ENCODE measurements at regions not wholly inside any gene's neighbourhood (a gene's known extent, or its start where the extent isn't known, plus 50 kb on each side); places are given as distances from the start of the nearest gene placed in this dataset.

- no peak for DNase-seq
- Histone ChIP-seq H2AFZ (0 out of 2 replicates have a peak overlapping the region, but pooled peaks have one; percentile 16), H3F3A (ENCODE audit: insufficient read depth) (peaks cover 5% of the 10 kb centered on the region; the same call in 1 of the 2 replicates)
Observed at GRCh38 chr1:56033321-56034037, 545.9 kb downstream of the PLPP3 start.

DNA sequence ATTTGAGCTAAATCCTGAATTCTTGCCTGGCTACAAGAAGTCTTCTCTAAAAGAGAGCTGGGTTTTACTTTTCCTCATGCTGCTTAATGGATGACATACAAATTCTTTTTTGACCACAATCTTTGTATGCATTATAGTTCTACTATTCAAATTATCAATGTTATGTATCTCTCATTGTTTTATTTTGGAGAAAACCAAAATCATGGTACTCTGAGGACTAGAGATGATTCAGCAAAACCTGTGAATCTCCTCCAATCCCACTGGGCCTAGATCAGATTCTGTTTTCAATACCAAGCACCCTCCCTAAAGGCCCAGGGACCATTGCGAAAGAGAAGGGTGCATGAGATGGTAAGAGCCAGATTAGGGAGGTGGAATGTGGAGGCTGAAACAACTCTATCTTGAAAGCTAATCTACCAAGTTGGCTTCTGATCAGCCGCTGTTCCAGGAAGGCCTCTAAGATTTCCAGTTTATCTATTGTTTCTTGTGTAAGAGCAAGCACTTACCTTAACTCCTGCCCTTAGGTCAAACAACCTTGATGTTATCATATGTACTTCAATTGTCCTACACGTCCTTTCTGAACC, 547.2 kb downstream of the PLPP3 start:
- H3K36me3 ChIP-seq (ENCODE audit: low read depth), result no peaks in the 10 kb centered on the region
- H3F3A ChIP-seq (ENCODE audit: insufficient read depth), result peaks cover 5% of the 10 kb centered on the region; the same call in 1 of the 2 replicates
- in situ Hi-C loops (cut with MboI), result no loop called here
- H2AFZ ChIP-seq, result no peak overlapping the region
- H3K9me2 ChIP-seq (ENCODE audit: insufficient read depth), result 0 out of 2 replicates have a peak, but pooled peaks cover 4% of the 10 kb centered on the region
- H3K79me2 ChIP-seq (ENCODE audit: insufficient read depth), result no peaks in the 10 kb centered on the region
- no peak overlapping the region for H3K4me3 ChIP-seq
- no peaks in the 10 kb centered on the region for H3K9me3 ChIP-seq (ENCODE audit: low read depth)
- DNase-seq, result no peak
- H3K27me3 ChIP-seq (replicated peaks; ENCODE audit: insufficient read depth), result no peaks in the 10 kb centered on the region
- 95% methylated on average over 3 of the region's 3 CpGs for WGBS, 2 experiments (ENCODE audit: low coverage in 1 of 2, low lambda C conversion rate in 2 of 2, missing lambda C conversion rate in 2 of 2)
- H3K27ac ChIP-seq, result no peak overlapping the region
- H3K4me1 ChIP-seq (ENCODE audit: insufficient read depth), result peaks cover 25% of the 10 kb centered on the region
- no peak overlapping the region for H3K9ac ChIP-seq
- no peak overlapping the region for H3K4me2 ChIP-seq (ENCODE audit: unreplicated experiment)
- TF ChIP-seq EZH2phosphoT487 (IDR thresholded peaks at IDR 0.05; ENCODE audit: insufficient read depth, low read depth) (no peak), EZH2 (IDR thresholded peaks at IDR 0.05; ENCODE audit: insufficient read depth, poor library complexity, severe bottlenecking) (no peak)
- no peaks in the 10 kb centered on the region for H4K20me1 ChIP-seq (ENCODE audit: insufficient read depth)

More at GRCh38 chr1:56033321-56034037, 545.9 kb downstream of the PLPP3 start:
- no peak for TF ChIP-seq EZH2phosphoT487 (IDR thresholded peaks at IDR 0.05; ENCODE audit: insufficient read depth, low read depth)
- TF ChIP-seq EZH2 (IDR thresholded peaks at IDR 0.05; ENCODE audit: insufficient read depth, poor library complexity, severe bottlenecking), result no peak
- Histone ChIP-seq H3K27me3 (replicated peaks; ENCODE audit: insufficient read depth) (no peaks in the 10 kb centered on the region), H3K27ac (no peak overlapping the region), H3K9ac (no peak overlapping the region), H3K9me2 (ENCODE audit: insufficient read depth) (0 out of 2 replicates have a peak, but pooled peaks cover 4% of the 10 kb centered on the region), H3K4me2 (ENCODE audit: unreplicated experiment) (peak overlapping the region; percentile 30), H3K4me1 (ENCODE audit: insufficient read depth) (peaks cover 25% of the 10 kb centered on the region), H3K4me3 (no peak overlapping the region), H3K36me3 (ENCODE audit: low read depth) (no peaks in the 10 kb centered on the region), H3K79me2 (ENCODE audit: insufficient read depth) (no peaks in the 10 kb centered on the region), H3K9me3 (ENCODE audit: low read depth) (no peaks in the 10 kb centered on the region), H4K20me1 (ENCODE audit: insufficient read depth) (no peaks in the 10 kb centered on the region)
- 24 to 32% methylated on average over 3 of the region's 3 CpGs for WGBS, 2 experiments (ENCODE audit: low coverage in 1 of 2, low lambda C conversion rate in 2 of 2, missing lambda C conversion rate in 2 of 2)
- in situ Hi-C loops (cut with MboI), result no loop called here

DNA sequence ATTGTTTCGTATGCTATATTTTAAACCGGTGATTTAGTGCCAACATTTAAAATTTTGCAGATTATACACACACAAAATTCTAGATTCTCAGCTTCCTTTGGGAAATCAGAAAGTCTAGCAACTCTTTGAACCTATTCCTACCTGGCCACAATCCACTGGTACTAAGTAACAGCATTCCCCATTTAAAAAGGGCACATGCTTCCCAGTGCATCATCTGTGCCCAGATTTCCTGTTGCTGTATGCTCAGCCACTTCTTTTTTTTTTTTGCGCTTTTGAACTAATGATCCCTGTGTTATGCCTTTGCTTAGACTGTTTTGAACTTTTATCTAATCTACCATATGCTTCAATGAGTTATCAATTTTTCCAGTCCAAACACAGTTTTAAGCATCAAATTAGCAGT, 548.4 kb downstream of the PLPP3 start:
- TF ChIP-seq EZH2 (IDR thresholded peaks at IDR 0.05; ENCODE audit: insufficient read depth, poor library complexity, severe bottlenecking) (no peak), EZH2phosphoT487 (IDR thresholded peaks at IDR 0.05; ENCODE audit: insufficient read depth, low read depth) (no peak)
- Histone ChIP-seq H3K79me2 (ENCODE audit: insufficient read depth) (no peaks in the 10 kb centered on the region), H3K9me3 (ENCODE audit: low read depth) (no peaks in the 10 kb centered on the region), H3K4me1 (ENCODE audit: insufficient read depth) (peaks cover 25% of the 10 kb centered on the region), H2AFZ (no peak overlapping the region), H3K9ac (no peak overlapping the region), H3K9me2 (ENCODE audit: insufficient read depth) (0 out of 2 replicates have a peak, but pooled peaks cover 4% of the 10 kb centered on the region), H3K4me3 (no peak overlapping the region), H4K20me1 (ENCODE audit: insufficient read depth) (no peaks in the 10 kb centered on the region), H3K36me3 (ENCODE audit: low read depth) (no peaks in the 10 kb centered on the region), H3K27me3 (replicated peaks; ENCODE audit: insufficient read depth) (no peaks in the 10 kb centered on the region), H3K4me2 (ENCODE audit: unreplicated experiment) (no peak overlapping the region), H3K27ac (no peak overlapping the region), H3F3A (ENCODE audit: insufficient read depth) (peaks cover 5% of the 10 kb centered on the region; the same call in 1 of the 2 replicates)
- 96 to 100% methylated on average over 3 of the region's 3 CpGs for WGBS, 2 experiments (ENCODE audit: low coverage in 1 of 2, low lambda C conversion rate in 2 of 2, missing lambda C conversion rate in 2 of 2)
- in situ Hi-C loops (cut with MboI), result no loop called here
- no peak for DNase-seq

DNA sequence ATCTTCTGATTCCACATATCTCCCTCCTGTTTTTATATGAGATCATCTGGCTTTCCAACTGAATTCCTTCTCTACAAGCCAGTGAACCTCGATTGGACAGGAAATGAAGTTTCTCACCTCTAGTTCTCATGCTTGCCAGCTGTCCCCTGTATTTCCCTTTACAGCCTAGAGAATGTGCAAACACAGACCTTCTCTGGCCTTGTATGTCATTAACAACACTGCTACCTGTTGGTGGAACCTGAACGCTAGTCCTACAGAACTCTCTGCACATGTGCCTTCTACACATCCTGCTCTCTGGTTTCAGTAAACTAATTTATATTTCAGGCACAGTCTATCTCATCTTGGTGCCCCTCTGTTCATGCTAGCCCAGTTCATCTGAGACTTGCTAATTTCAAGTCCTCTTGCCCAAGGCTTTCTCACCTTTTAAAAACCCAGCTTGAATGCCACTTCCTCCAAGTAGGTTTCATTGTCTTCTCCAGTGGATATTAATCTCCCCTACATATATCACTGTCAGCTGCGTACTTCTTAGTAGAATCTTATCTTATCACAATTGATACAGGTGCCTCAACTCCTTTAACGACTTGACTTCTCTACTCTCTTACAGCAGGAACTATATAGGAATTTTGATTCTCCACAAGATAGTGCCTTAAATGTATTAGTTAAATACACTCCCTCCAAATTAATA, 549.9 kb downstream of the PLPP3 start:
- H3K9me2 ChIP-seq (ENCODE audit: insufficient read depth), result 0 out of 2 replicates have a peak, but pooled peaks cover 4% of the 10 kb centered on the region
- H3K27ac ChIP-seq, result no peak overlapping the region
- H3K4me1 ChIP-seq (ENCODE audit: insufficient read depth), result peaks cover 18% of the 10 kb centered on the region
- no peak for DNase-seq
- no peaks in the 10 kb centered on the region for H3K27me3 ChIP-seq (replicated peaks; ENCODE audit: insufficient read depth)
- H4K20me1 ChIP-seq (ENCODE audit: insufficient read depth), result no peaks in the 10 kb centered on the region
- H3K9me3 ChIP-seq (ENCODE audit: low read depth), result no peaks in the 10 kb centered on the region
- 82% methylated on average over 4 of the region's 4 CpGs for WGBS, 2 experiments (ENCODE audit: low coverage in 1 of 2, low lambda C conversion rate in 2 of 2, missing lambda C conversion rate in 2 of 2)
- TF ChIP-seq EZH2 (IDR thresholded peaks at IDR 0.05; ENCODE audit: insufficient read depth, poor library complexity, severe bottlenecking) (no peak), EZH2phosphoT487 (IDR thresholded peaks at IDR 0.05; ENCODE audit: insufficient read depth, low read depth) (no peak)
- H3K79me2 ChIP-seq (ENCODE audit: insufficient read depth), result no peaks in the 10 kb centered on the region
- no peaks in the 10 kb centered on the region for H3K36me3 ChIP-seq (ENCODE audit: low read depth)
- H3K4me2 ChIP-seq (ENCODE audit: unreplicated experiment), result no peak overlapping the region
- no peak overlapping the region for H2AFZ ChIP-seq
- H3K4me3 ChIP-seq, result no peak overlapping the region
- in situ Hi-C loops (cut with MboI), result no loop called here
- H3K9ac ChIP-seq, result no peak overlapping the region
- H3F3A ChIP-seq (ENCODE audit: insufficient read depth), result peaks cover 1% of the 10 kb centered on the region; the same call in 1 of the 2 replicates
